ENCODE measurements at regions not wholly inside any gene's neighbourhood (a gene's known extent, or its start where the extent isn't known, plus 50 kb on each side); places are given as distances from the start of the nearest gene placed in this dataset.
A peak's percentile ranks its signal among the peaks of the same experiment; 100 is the strongest.

DNA sequence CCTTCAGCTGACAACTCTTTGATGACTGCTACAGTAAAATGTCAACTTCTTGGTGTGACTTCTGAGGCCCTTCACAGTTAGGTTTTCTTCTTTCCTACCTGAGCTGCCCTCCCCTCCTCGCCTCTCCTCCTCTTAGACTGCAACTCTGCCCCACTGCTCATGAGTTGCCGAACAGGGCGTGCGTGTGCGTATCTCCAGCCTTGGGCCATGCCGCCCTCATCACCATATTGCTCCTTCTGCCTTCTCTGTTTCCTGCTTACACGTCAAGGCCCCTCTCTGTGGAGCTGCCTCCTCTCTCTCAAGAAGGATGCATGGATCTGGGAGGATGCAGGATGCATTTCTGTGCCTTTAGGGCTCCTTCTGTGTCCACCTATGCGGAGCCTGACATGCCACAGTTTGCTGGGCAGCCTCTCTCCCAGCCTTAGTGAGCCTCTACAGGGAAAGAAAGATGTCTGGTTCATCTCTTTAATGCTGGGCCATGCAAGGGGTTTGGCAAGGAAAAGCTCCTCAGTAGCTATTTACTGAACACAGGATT is 205.9 kb downstream of the RPLP1 start:
- no peak for DNase-seq

DNA sequence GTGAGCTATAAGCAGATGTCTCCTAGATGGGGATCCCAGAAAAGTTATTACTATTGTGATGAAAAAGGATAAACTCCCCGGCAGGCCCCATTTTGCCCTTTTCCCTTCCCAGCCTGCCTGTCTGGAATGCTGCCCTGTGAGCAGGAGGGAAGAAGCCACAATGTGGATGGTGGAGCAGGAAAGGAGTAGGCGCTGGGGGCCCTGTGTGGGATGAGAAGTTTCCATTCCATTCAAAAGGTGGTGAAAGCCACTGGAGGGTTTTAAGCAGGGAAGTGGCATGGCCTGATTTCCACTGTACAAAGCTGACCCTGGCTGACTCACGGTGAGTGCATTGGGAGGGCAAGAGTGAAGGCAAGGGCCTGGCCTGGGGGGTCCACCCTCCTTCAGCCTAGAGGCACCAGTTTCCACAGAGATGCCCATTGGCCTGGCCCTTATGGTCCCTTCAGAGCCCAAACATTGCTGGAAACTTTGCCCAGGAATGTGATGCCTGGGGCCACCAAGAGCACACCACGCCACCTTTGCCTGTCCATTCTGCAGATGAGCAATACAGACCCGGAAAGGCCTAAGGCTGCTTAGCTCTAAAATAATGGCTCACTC is 206.9 kb downstream of the RPLP1 start:
- no peak for DNase-seq

DNA sequence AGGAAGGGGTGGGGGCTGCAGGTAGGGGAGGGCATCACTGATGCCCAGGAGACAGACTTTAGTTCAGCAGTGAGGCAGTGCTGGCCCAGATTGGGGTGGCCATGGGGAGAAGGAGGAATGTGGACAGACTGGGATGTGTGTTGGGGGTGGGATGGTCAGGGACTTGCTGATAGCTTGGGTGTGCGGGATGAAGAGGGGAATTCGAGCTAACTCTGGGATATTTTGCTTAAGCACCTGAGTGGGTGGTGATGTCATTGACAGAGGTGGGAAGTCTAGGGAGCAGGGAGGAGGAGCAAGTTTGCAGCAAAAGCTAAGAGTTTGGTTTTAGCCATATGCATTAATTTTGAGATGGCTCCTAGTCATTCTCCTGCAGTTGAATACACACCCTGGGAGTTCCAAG is 207.5 kb downstream of the RPLP1 start:
- DNase-seq: no peak

GRCh38 chr15:69660658-69661405 is 208.2 kb downstream of the RPLP1 start:
- no peak for DNase-seq

DNA sequence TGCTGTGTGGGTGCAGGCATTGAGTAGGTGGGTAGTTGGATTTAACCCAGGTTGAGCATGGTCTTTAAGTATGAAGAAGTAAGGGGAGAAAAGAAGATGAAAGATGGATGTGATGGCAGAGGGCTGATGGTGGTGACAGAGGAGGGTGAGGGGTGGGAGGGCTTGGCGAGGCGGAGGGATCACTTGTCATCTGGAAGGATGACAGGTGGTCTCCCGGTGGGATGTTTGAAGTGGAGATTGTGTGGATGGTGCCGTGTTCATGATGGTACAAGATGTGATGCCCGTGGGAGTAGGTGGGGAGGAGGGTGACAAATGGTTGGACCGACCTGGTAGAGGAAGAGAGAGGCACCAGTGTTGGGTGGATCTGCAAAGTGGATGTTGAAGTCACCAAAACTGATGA is 208.8 kb downstream of the RPLP1 start:
- DNase-seq: no peak

DNA sequence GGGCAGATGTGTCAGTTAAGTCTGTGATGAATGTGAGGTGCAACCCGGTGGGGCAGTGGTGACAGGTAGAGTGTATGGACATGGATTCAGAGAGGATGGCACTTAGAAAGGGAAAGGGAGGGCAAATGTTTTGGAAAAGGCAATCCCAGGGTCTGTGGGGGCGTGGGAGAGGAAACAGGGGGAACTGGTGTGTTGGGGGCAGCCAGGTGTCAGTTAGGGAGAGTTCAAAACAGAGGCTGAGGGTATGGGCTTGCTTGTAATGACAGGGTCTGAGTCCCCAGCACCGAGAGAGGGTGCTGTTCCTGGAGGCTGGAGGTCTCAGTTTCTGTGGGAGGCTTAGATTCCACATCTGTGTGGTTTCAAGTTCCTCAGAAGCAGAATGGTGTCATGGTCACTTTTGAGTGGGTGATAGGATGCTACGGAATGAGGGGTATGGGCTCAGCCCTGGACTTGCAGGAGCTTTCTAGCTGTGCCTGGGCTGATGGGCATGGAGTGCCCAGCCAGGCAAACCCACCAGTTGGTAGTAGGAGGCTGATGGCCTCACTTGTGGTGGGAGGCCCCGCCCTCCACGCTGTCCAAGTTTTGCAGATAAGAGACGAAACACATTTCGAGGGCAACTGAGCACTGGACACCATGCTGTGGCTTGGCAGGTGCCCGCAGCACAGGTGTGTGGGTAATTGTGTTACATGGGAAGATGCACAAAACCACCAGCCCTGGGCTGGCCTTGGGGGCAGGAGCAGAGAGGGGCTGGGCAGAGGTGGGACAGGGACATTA is 209.4 kb downstream of the RPLP1 start:
- DNase-seq: no peak

GRCh38 chr15:69662645-69663000 is 210.0 kb downstream of the RPLP1 start:
- DNase-seq: no peak

GRCh38 chr15:69663441-69663840 is 210.8 kb downstream of the RPLP1 start:
- no peak for DNase-seq

DNA sequence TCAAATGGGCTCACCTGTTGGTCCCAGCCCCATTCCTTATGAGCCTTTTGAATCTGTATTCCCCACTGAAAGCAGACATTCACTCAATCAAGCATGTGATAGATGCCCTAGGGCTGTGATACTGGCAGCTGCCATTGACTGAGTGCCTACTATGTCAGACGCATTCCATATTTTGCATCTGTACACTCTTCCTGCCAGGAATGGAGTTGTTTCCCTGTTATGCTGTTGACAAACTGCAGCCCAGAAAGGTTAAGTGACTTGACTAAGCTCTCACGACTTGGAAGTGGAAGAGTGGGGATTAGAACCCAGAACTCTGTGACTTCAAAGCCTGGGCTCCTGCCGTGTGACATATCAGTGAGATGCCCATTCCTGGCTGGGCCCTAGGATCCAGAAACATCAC is 211.4 kb downstream of the RPLP1 start:
- no peak for DNase-seq

DNA sequence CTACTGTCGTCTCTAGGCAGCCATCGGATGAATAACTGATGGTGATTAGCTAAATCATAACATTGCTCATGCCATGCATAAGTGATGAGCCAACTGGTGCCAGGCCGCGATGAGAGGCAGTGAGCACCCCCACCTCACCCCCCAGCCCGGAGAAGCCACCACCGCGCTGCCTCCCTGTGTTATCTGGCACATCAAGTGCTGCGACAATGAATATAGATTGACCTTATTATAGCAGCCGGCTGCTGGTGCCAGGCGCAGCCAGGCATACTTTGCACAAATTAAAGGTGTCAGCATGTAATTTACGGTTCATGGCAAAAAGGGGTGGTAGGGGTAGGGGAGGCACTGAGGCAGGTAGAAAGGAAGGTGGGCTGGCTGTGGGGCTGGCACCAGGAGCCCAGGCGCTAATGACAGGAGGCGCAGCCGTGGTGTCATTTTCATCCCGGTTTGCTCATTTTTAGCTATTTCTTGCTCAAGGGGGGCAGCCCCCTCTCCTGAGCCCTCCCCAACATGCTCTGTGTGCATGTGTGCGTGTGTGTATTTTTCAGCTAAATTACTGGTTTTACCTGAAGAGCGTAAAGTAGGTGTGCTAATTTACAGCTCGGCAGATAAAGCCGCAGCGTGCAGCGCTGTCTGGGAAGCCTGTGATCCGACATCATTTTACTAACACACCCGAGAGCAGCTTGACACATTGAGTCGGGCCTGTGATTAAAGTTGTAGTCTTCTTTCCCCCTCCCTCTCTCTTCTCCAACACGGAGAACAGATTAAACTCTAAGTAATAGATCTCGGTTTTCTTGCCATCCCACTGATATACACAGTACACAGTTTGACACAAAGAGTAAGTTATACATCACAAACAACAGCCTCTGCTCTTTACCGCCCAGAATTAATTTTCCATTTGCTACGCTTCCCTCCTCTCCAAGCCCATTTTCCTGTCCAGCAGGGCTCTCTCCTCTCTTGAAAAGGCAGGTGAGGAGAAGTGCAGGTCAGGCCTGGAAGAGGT is 212.3 kb downstream of the RPLP1 start:
- no peak for DNase-seq

DNA sequence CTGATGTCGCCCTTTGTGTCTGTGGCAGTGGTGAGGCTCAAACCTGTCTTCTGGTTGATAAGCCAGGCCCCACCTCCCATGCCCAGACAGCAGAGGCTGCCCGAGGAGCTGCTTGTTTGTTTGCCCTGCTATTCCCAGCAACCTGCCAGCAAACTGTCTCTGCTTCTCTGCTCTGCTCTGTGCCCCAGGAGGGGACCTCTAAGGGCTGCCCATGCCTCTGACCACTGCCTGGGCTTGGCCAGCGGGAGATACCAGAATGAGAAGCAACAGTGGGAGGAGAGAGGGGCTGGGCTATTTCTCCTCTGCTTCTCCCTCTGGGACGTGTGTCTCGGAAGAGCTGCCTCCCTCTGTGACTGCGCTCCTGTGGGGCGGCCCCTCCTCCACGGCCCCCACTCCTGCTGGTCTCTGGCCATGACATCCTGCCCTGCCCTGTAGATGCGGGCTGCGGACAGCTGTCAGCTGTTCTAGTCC is 213.1 kb downstream of the RPLP1 start:
- peak; percentile 39 for DNase-seq

GRCh38 chr15:69666441-69666882 is 213.8 kb downstream of the RPLP1 start:
- no peak for DNase-seq

DNA sequence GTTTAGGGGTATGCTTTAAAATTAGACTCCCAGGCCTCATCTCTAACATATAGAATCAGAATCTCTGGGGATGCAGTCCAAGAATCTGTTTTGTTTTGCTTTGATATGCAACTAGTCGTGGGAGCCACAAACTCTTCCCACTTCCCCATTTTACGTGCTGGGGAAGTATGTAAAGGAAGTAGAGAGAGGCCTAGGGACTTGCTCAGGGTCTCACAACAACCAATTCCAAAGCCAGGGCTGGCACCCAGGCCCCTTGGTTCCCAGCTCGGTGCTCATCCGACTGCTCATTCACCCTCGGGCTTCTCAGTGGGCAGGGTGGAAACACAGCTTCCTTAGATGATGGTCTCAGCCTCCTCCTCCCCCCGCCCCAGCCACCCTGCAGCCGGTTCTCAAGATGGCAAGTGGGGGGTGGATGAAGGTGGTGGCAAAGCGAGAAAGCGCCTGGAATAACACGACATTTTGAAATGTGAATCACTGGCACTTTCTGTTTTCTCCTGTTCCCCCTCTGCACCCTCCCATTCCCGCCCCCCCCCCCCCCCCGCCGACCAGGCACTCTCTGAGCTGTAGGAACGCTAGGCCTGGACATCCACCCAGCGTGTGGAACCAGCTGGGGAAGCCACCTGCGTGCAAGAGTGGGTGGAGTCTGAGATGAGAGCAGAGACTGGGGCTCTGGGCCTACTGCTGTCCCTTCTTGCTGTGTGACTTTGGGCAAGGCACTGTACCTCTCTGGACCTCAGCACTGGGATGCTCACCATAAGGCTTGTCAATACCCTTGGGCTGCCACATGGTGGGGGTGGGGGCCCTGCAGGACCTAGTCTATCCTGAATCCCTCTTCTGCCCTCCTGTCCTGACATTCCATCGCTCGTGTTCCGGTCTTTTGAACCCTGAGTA is 214.5 kb downstream of the RPLP1 start:
- no peak for DNase-seq

- DNase-seq: no peak
Measured at GRCh38 chr15:69668039-69668705, 215.6 kb downstream of the RPLP1 start.

- DNase-seq: no peak
Measured at GRCh38 chr15:69668963-69669362, 216.3 kb downstream of the RPLP1 start.

- DNase-seq: no peak
Measured at GRCh38 chr15:69669446-69669845, 216.8 kb downstream of the RPLP1 start.

- DNase-seq: peak; percentile 65
Measured at GRCh38 chr15:69673291-69673881, 220.8 kb downstream of the RPLP1 start.

- DNase-seq: no peak
Measured at GRCh38 chr15:69675731-69676130, 223.1 kb downstream of the RPLP1 start.

- no peak for DNase-seq
Measured at GRCh38 chr15:69677403-69677802, 224.8 kb downstream of the RPLP1 start.
